Erythroblast (primary cell): ENCODE measurements at regions not wholly inside any gene's neighbourhood (a gene's known extent, or its start where the extent isn't known, plus 50 kb on each side); places are given as distances from the start of the nearest gene placed in this dataset.

ENCODE experiments used
- GATA1 ChIP-seq: IDR thresholded peaks from 2 replicates; pipeline ENCODE4 v1.6.1; 2011; ENCODE audit warnings: low read depth, mild to moderate bottlenecking, control low read depth, low read length, moderate library complexity
- POLR2A ChIP-seq: IDR thresholded peaks from 2 replicates; pipeline ENCODE4 v1.6.1; 2011; ENCODE audit warnings: mild to moderate bottlenecking, low read length

DNA sequence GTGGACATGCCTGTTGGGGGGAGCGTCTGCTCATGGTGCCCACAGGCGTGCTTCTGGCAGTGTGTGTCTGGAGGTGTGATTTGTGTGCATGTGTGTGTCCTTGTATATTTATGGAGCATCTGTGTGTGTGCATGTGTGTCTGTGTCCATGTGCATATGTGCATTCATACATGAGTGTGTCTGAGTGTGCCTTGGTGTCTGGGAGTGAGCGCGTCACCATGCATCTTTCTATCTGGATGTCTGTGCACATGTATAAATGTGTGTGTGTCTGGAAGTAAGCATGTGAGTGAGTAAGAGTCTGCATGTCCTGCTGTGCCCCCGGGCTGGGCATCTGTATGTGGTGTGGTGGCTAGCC lies 58.1 kb upstream of the PRR23E start:
- TF ChIP-seq POLR2A, result no peak
- no peak for TF ChIP-seq GATA1
